Transverse colon (tissue), 4 donors: ENCODE measurements at regions not wholly inside any gene's neighbourhood (a gene's known extent, or its start where the extent isn't known, plus 50 kb on each side); places are given as distances from the start of the nearest gene placed in this dataset.

ENCODE experiments used
- DNase-seq: peaks from one replicate; pipeline ENCODE4 v3.0.0-alpha.2; 2019
- H3K27ac ChIP-seq, 4 donors: fragments of 200-600 bp; sonication (generic); 2 replicates each; pipeline ENCODE4 v1.5.1; 2016 to 2018; ENCODE audit warnings: inconsistent platforms in 4 of 4
- H3K27me3 ChIP-seq: fragments of 200-600 bp; sonication (generic); 2 replicates; pipeline ENCODE4 v1.5.1; 2017; ENCODE audit warnings: inconsistent platforms
- H3K36me3 ChIP-seq, 4 donors: fragments of 200-600 bp; sonication (generic); 2 replicates each; pipeline ENCODE4 v1.5.1; 2017 to 2019; ENCODE audit warnings: inconsistent platforms in 4 of 4
- H3K4me1 ChIP-seq, 4 donors: fragments of 200-600 bp; sonication (generic); 2 replicates each; pipeline ENCODE4 v1.5.1; 2017 to 2020; ENCODE audit warnings: inconsistent platforms in 4 of 4
- H3K4me3 ChIP-seq, 4 donors: fragments of 200-600 bp; sonication (generic); 1 replicate in 1 of 4; 2 replicates in 3 of 4; pipeline versions ENCODE4 v1.5.1 to v1.6.1; 2017 to 2019; ENCODE audit warnings: inconsistent platforms in 4 of 4
- H3K9me3 ChIP-seq, 2 donors: fragments of 200-600 bp; sonication (generic); 2 replicates each; pipeline ENCODE4 v1.5.1; 2017 to 2019; ENCODE audit warnings: inconsistent platforms in 2 of 2
- EP300 ChIP-seq: sonication (generic); formaldehyde crosslinking; IDR thresholded peaks from one replicate; pipeline ENCODE4 v1.6.1; 2017; ENCODE audit warnings: antibody characterized with exemption, low read depth
- POLR2A ChIP-seq: fragments of 450-650 bp; IDR thresholded peaks from one replicate; pipeline ENCODE4 v1.6.1; 2016; ENCODE audit warnings: antibody characterized with exemption, mild to moderate bottlenecking, moderate library complexity
- POLR2AphosphoS5 ChIP-seq, 3 donors: sonication (generic); formaldehyde crosslinking; IDR thresholded peaks; one replicate each; pipeline ENCODE4 v1.6.1; 2016; ENCODE audit warnings: antibody characterized with exemption in 3 of 3
- WGBS, 2 donors: methylation state at CpG; one replicate each; pipeline ENCODE4 v1.1.5; 2018; ENCODE audit warnings: low coverage in 1 of 2; 5-methylcytosine and 5-hydroxymethylcytosine counted together
- in situ Hi-C, 4 donors: fragments of 200-750 bp; cut with MboI; loops; one replicate each; pipeline versions ENCODE4 v1.15.0 to v1.15.1; 2017; ENCODE audit warnings: low sequenced_read_pairs in 3 of 4, low pct_ligation_motif_present in 1 of 4, low pct_unique_long_range_greater_than_20kb in 1 of 4
- intact Hi-C: fragments of 100-400 bp; cut with DNase I; formaldehyde crosslinking; loops from one replicate; pipeline ENCODE4 v1.15.1; 2023; ENCODE audit warnings: low total_unique reads
- TF ChIP-seq, protein P1 (sequence below), 5 experiments: fragments of 200-600 bp in 3 of 5; fragments of 450-650 bp in 2 of 5; sonication (generic) in 3 of 5; IDR thresholded peaks; 1 replicate in 2 of 5; 2 replicates in 3 of 5; pipeline ENCODE4 v1.5.1; 2016 to 2017; ENCODE audit warnings: antibody characterized with exemption in 5 of 5, inconsistent platforms in 3 of 5, mild to moderate bottlenecking in 2 of 5, moderate library complexity in 1 of 5

GRCh38 chr11:82373781-82374542 is 359.7 kb downstream of the FAM181B start:
- Histone ChIP-seq H3K9me3 (no peaks in the 10 kb centered on the region), H3K4me3 (no peak overlapping the region), H3K27ac (no peak overlapping the region), H3K27me3 (no peaks in the 10 kb centered on the region), H3K4me1 (no peaks in the 10 kb centered on the region), H3K36me3 (no peaks in the 10 kb centered on the region)
- no peak for DNase-seq
- WGBS, 2 donors, result 58 to 88% methylated on average over 2 to 4 of the region's 4 CpGs
- TF ChIP-seq POLR2AphosphoS5 (IDR thresholded peaks at IDR 0.05) (no peak), POLR2A (no peak), EP300 (no peak)
- in situ Hi-C loops (loop anchor here in 1 of 4 donors (25.0 kb wide), 1 partner anchor 112 kb away; no protein-coding TSS in a partner anchor), intact Hi-C loops (no loop called here)

GRCh38 chr11:82365351-82365750 is 368.3 kb downstream of the FAM181B start:
- whole genome bisulfite sequencing, 2 donors, result 51 to 86% methylated on average over 2 of the region's 2 CpGs
- TF ChIP-seq, protein P1, sequence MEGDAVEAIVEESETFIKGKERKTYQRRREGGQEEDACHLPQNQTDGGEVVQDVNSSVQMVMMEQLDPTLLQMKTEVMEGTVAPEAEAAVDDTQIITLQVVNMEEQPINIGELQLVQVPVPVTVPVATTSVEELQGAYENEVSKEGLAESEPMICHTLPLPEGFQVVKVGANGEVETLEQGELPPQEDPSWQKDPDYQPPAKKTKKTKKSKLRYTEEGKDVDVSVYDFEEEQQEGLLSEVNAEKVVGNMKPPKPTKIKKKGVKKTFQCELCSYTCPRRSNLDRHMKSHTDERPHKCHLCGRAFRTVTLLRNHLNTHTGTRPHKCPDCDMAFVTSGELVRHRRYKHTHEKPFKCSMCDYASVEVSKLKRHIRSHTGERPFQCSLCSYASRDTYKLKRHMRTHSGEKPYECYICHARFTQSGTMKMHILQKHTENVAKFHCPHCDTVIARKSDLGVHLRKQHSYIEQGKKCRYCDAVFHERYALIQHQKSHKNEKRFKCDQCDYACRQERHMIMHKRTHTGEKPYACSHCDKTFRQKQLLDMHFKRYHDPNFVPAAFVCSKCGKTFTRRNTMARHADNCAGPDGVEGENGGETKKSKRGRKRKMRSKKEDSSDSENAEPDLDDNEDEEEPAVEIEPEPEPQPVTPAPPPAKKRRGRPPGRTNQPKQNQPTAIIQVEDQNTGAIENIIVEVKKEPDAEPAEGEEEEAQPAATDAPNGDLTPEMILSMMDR (IDR thresholded peaks at IDR 0.05), result no peak
- TF ChIP-seq EP300 (no peak), POLR2A (no peak), POLR2AphosphoS5 (IDR thresholded peaks at IDR 0.05) (no peak)
- no peaks in the 10 kb centered on the region for H3K9me3 ChIP-seq

DNA sequence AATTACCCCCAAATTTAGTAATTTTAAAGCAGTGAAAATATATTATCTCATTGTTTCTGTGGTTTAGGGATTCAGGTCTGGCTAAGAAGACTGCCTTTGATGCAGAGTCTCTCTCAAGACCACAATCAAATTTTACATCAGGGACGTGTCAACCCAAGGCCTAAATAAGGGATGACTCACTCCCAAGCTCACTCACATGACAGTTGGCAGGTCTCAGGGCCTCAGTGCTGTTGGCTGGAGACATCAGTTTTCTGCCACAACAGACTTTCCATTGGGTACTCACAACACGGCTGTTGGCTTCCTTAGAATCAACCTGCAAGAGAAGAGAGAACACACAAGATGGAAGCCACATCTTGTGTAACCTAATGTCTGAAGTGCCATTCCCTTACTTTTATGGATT is 377.3 kb downstream of the FAM181B start:
- no peak overlapping the region for H3K4me3 ChIP-seq
- H3K36me3 ChIP-seq, result no peaks in the 10 kb centered on the region
- H3K4me1 ChIP-seq, result no peaks in the 10 kb centered on the region
- H3K9me3 ChIP-seq, result no peaks in the 10 kb centered on the region
- no peaks in the 10 kb centered on the region for H3K27me3 ChIP-seq
- TF ChIP-seq EP300, result no peak
- TF ChIP-seq POLR2AphosphoS5 (IDR thresholded peaks at IDR 0.05), result no peak
- TF ChIP-seq, protein P1 (IDR thresholded peaks at IDR 0.05), result no peak
- TF ChIP-seq POLR2A, result no peak
- intact Hi-C loops, result no loop called here
- no peak overlapping the region for H3K27ac ChIP-seq
- WGBS, 2 donors, result 75% methylated on average over 2 of the region's 2 CpGs; no CpG with 5 or more reads in 1 of the 2 donors
- no peak for DNase-seq
- in situ Hi-C loops, result loop anchor here in 1 of 4 donors (25.0 kb wide), 1 partner anchor 94 kb away; no protein-coding TSS in a partner anchor

More at GRCh38 chr11:82365351-82365750, 368.3 kb downstream of the FAM181B start:
- no peak for DNase-seq
- intact Hi-C loops (no loop called here), in situ Hi-C loops (loop anchor here in 1 of 4 donors (25.0 kb wide), 1 partner anchor 103 kb away; no protein-coding TSS in a partner anchor)
- Histone ChIP-seq H3K27ac (no peak overlapping the region), H3K4me3 (no peak overlapping the region), H3K27me3 (no peaks in the 10 kb centered on the region), H3K36me3 (no peaks in the 10 kb centered on the region), H3K4me1 (no peaks in the 10 kb centered on the region)

GRCh38 chr11:82355313-82355823 is 378.3 kb downstream of the FAM181B start:
- H3K9me3 ChIP-seq, result no peaks in the 10 kb centered on the region
- no peaks in the 10 kb centered on the region for H3K4me1 ChIP-seq
- in situ Hi-C loops, result loop anchor here in 1 of 4 donors (25.0 kb wide), 1 partner anchor 93 kb away; no protein-coding TSS in a partner anchor
- intact Hi-C loops, result no loop called here
- H3K27me3 ChIP-seq, result no peaks in the 10 kb centered on the region
- no peak overlapping the region for H3K4me3 ChIP-seq
- no peak overlapping the region for H3K27ac ChIP-seq
- H3K36me3 ChIP-seq, result no peaks in the 10 kb centered on the region
- no peak for DNase-seq
- WGBS, 2 donors, result 68 to 72% methylated on average over 5 of the region's 5 CpGs
- TF ChIP-seq, protein P1 (IDR thresholded peaks at IDR 0.05), result no peak
- TF ChIP-seq POLR2AphosphoS5 (IDR thresholded peaks at IDR 0.05), result no peak
- TF ChIP-seq EP300, result no peak
- no peak for TF ChIP-seq POLR2A
